ENCODE measurements at regions not wholly inside any gene's neighbourhood (a gene's known extent, or its start where the extent isn't known, plus 50 kb on each side); places are given as distances from the start of the nearest gene placed in this dataset.
"Not testable (repeated sequence)": the region's sequence is repeated elsewhere in the genome, so short reads cannot be mapped to it uniquely, and the experiment has no call there.

GRCh38 chr14:55802986-55803872 lies 223.2 kb downstream of the KTN1 start:
- no peak for DNase-seq
- intact Hi-C loops (cut with DNase I), result no loop called here

- no peak for DNase-seq
- intact Hi-C loops (cut with DNase I), result no loop called here
These were observed 224.0 kb downstream of the KTN1 start for GRCh38 chr14:55803873-55804553.

GRCh38 chr14:55805250-55805649 lies 225.2 kb downstream of the KTN1 start:
- no peak for DNase-seq
- intact Hi-C loops (cut with DNase I), result no loop called here

- peak in 6 of 10 donors; percentile 14 to 79 (median 30) for DNase-seq
- intact Hi-C loops (cut with DNase I), result no loop called here
These were observed 227.3 kb downstream of the KTN1 start for GRCh38 chr14:55807053-55807880.

GRCh38 chr14:55807881-55808379 lies 227.9 kb downstream of the KTN1 start:
- no peak for DNase-seq

GRCh38 chr14:55813630-55814029 lies 233.6 kb downstream of the KTN1 start:
- intact Hi-C loops (cut with DNase I), result no loop called here
- no peak for DNase-seq

More at GRCh38 chr14:55807881-55808379, 227.9 kb downstream of the KTN1 start:
- intact Hi-C loops (cut with DNase I), result no loop called here

- intact Hi-C loops (cut with DNase I), result no loop called here
- DNase-seq, result no peak
These were observed 234.1 kb downstream of the KTN1 start for GRCh38 chr14:55814064-55814463.

GRCh38 chr14:55814873-55815272 lies 234.9 kb downstream of the KTN1 start:
- intact Hi-C loops (cut with DNase I), result no loop called here
- no peak for DNase-seq

- DNase-seq, result no peak
- intact Hi-C loops (cut with DNase I), result no loop called here
These were observed 236.2 kb downstream of the KTN1 start for GRCh38 chr14:55816225-55816624.

- no peak for DNase-seq
- intact Hi-C loops (cut with DNase I), result no loop called here
These were observed 239.8 kb downstream of the KTN1 start for GRCh38 chr14:55819610-55820304.

GRCh38 chr14:55822906-55823305 lies 242.9 kb downstream of the KTN1 start:
- intact Hi-C loops (cut with DNase I), result no loop called here
- DNase-seq, result no peak

GRCh38 chr14:55832122-55832911 lies 252.3 kb downstream of the KTN1 start:
- DNase-seq, result no peak

GRCh38 chr14:55832974-55833373 lies 253.0 kb downstream of the KTN1 start:
- DNase-seq, result no peak
- intact Hi-C loops (cut with DNase I), result no loop called here

More at GRCh38 chr14:55832122-55832911, 252.3 kb downstream of the KTN1 start:
- intact Hi-C loops (cut with DNase I), result no loop called here

- DNase-seq, result no peak
- intact Hi-C loops (cut with DNase I), result no loop called here
These were observed 254.4 kb downstream of the KTN1 start for GRCh38 chr14:55834390-55834789.

GRCh38 chr14:55835985-55836384 lies 256.0 kb downstream of the KTN1 start:
- DNase-seq, result no peak
- intact Hi-C loops (cut with DNase I), result no loop called here

- intact Hi-C loops (cut with DNase I), result no loop called here
- no peak for DNase-seq
These were observed 257.5 kb downstream of the KTN1 start for GRCh38 chr14:55837467-55837866.

GRCh38 chr14:55838529-55839052 lies 258.6 kb downstream of the KTN1 start:
- intact Hi-C loops (cut with DNase I), result no loop called here
- DNase-seq, result no peak

GRCh38 chr14:55839301-55839947 lies 259.4 kb downstream of the KTN1 start:
- intact Hi-C loops (cut with DNase I), result not testable (repeated sequence)
- DNase-seq, result peak in 2 of 10 donors; percentile 58 to 75

- intact Hi-C loops (cut with DNase I), result no loop called here
- DNase-seq, result no peak
These were observed 260.8 kb downstream of the KTN1 start for GRCh38 chr14:55840821-55841220.
